ENCODE measurements at regions not wholly inside any gene's neighbourhood (a gene's known extent, or its start where the extent isn't known, plus 50 kb on each side); places are given as distances from the start of the nearest gene placed in this dataset.

DNA sequence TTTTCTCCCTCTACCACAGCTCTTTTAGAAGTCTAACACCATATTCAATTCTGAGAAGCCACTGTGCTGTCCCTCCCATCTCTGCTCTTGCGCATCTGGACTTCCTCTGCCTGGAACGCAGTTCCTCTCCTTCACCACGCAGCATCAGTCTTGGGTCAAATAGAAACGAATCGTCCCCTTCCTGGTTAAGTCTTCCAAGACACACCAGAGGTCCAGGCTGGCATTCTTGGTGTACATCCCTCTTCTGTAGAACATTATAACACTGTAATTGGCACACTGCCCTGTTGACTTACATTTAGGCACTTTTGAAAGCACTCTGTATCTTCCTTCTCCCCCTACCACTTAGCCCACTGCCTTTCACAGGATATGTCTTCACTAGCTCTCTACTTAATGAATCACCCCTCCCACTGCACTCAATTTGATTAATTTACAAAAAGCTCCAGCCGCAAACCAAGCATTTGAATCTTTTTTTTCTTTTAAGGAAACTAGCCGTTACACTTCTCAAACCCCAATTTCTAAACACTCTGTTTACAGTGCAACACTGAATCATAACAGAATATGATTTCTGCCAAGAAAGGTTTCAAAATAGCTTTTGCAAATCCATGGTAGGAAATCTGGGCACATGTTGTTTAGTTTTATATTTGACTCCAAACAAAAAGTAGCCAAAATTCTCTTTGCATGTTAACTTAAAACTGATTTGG, 140.8 kb upstream of the CARMIL1 start:
- TF ChIP-seq SUZ12 (IDR thresholded peaks at IDR 0.05; ENCODE audit: extremely low read depth, insufficient read depth, insufficient read length) (no peak), YY1 (IDR thresholded peaks at IDR 0.05; ENCODE audit: insufficient read depth, insufficient read length) (no peak)
